ENCODE measurements at regions not wholly inside any gene's neighbourhood (a gene's known extent, or its start where the extent isn't known, plus 50 kb on each side); places are given as distances from the start of the nearest gene placed in this dataset.

- no peak for DNase-seq
- no peak for TF ChIP-seq CTCF (IDR thresholded peaks at IDR 0.05; ENCODE audit: low read depth, low read length)
- Histone ChIP-seq H3K27me3 (ENCODE audit: insufficient read depth, low read depth, severe bottlenecking) (no peaks in the 10 kb centered on the region), H3K9me3 (ENCODE audit: severe bottlenecking) (no peaks in the 10 kb centered on the region), H3K27ac (no peak overlapping the region), H3K36me3 (no peaks in the 10 kb centered on the region), H3K4me3 (ENCODE audit: low read depth, low read length) (no peak overlapping the region)
Measured at GRCh38 chr5:56319526-56320181, 86.5 kb upstream of the ANKRD55 start.

DNA sequence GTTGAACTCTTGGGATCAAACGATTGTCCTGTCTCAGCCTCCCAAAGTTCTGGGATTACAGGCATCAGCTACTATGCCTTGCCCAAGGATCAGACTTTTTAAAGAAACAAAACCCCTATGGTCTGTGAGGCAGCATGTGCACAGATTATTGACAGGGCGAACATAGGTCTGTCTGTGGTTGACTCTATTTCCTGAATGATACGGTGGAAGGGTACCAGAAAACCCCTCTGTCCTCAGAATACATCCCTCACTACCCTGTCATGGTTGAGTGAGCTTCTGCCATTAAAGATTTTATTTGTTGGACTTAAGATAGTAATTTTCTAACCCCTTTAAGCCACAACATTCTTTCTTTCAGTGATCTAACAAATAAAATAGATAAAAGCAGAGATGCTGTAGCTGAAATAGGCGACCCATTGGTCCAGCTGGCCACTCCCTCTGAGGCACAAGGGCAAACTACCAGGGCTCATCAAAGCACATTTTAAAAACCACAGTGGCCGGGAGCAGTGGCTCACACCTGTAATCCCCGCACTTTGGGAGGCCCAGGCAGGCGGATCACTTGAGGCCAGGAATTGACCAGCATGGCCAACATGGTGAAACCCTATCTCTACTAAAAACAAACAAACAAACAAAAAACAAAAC is 84.9 kb upstream of the ANKRD55 start:
- TF ChIP-seq CTCF (IDR thresholded peaks at IDR 0.05; ENCODE audit: low read depth, low read length): no peak
- Histone ChIP-seq H3K27me3 (ENCODE audit: insufficient read depth, low read depth, severe bottlenecking) (no peaks in the 10 kb centered on the region), H3K4me3 (ENCODE audit: low read depth, low read length) (no peak overlapping the region), H3K27ac (no peak overlapping the region), H3K36me3 (no peaks in the 10 kb centered on the region), H3K9me3 (ENCODE audit: severe bottlenecking) (no peaks in the 10 kb centered on the region)
- DNase-seq: no peak

GRCh38 chr5:56316299-56316994 is 83.3 kb upstream of the ANKRD55 start:
- no peaks in the 10 kb centered on the region for H3K9me3 ChIP-seq (ENCODE audit: severe bottlenecking)
- no peak overlapping the region for H3K4me3 ChIP-seq (ENCODE audit: low read depth, low read length)
- H3K27ac ChIP-seq: no peak overlapping the region
- H3K36me3 ChIP-seq: no peaks in the 10 kb centered on the region
- TF ChIP-seq CTCF (IDR thresholded peaks at IDR 0.05; ENCODE audit: low read depth, low read length): no peak
- no peak for DNase-seq
- H3K27me3 ChIP-seq (ENCODE audit: insufficient read depth, low read depth, severe bottlenecking): no peaks in the 10 kb centered on the region

GRCh38 chr5:56314529-56314928 is 81.4 kb upstream of the ANKRD55 start:
- Histone ChIP-seq H3K27ac (no peak overlapping the region), H3K9me3 (ENCODE audit: severe bottlenecking) (no peaks in the 10 kb centered on the region), H3K4me3 (ENCODE audit: low read depth, low read length) (no peak overlapping the region), H3K36me3 (no peaks in the 10 kb centered on the region), H3K27me3 (ENCODE audit: insufficient read depth, low read depth, severe bottlenecking) (no peaks in the 10 kb centered on the region)
- no peak for TF ChIP-seq CTCF (IDR thresholded peaks at IDR 0.05; ENCODE audit: low read depth, low read length)
- DNase-seq: no peak

DNA sequence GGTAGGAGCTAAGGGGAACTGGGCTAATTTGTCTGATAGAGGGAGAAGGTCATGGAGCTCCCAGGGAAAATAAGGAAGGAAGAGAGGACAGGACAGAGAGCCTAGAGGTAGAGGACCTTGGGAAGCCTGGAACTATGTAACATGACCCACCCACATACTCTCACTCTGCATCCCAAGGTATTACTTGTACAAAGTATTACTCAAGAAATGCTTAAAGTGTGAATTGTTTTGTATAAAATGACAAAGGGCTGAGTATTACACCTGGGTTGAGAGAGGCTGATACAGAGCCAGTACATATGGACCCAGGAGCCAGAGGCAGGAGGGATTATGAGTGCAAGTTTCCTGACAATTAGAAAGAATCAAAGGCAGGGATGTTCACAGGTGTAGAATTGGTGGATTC is 80.5 kb upstream of the ANKRD55 start:
- Histone ChIP-seq H3K27me3 (ENCODE audit: insufficient read depth, low read depth, severe bottlenecking) (no peaks in the 10 kb centered on the region), H3K36me3 (no peaks in the 10 kb centered on the region), H3K9me3 (ENCODE audit: severe bottlenecking) (no peaks in the 10 kb centered on the region), H3K4me3 (ENCODE audit: low read depth, low read length) (no peak overlapping the region), H3K27ac (no peak overlapping the region)
- no peak for DNase-seq
- TF ChIP-seq CTCF (IDR thresholded peaks at IDR 0.05; ENCODE audit: low read depth, low read length): no peak
